A549 (cell line): ENCODE measurements at regions not wholly inside any gene's neighbourhood (a gene's known extent, or its start where the extent isn't known, plus 50 kb on each side); places are given as distances from the start of the nearest gene placed in this dataset.

Source experiments
- ATAC-seq, 2 experiments: fragments of 200-7000 bp in 1 of 2; fragments of >200 bp in 1 of 2; cut with Nextera tagmentation in 1 of 2; cut with Tn5 transposase in 1 of 2; 3 replicates each; pipeline versions ENCODE4 v1.8.0 to v1.9.1; 2018 to 2020; ENCODE audit warnings: mild to moderate bottlenecking in 1 of 2, moderate library complexity in 1 of 2
- CTCF ChIA-PET: fragments of 300-600 bp; sonication (Branson Sonifier 250); formaldehyde crosslinking; extraction: SDS; loops from one replicate; lab custom pipeline; 2021; ENCODE audit warnings: antibody characterized with exemption, inconsistent platforms; lab: Yijun Ruan, JAX
- POLR2A ChIA-PET: fragments of 350-600 bp; formaldehyde crosslinking; extraction: SDS; loops from one replicate; lab custom pipeline; 2021; ENCODE audit warnings: antibody characterized with exemption, inconsistent platforms; lab: Yijun Ruan, JAX
- DNase-seq, 2 experiments: peaks; one replicate each; pipeline versions ENCODE4 v3.0.0 to v3.0.0-alpha.2; 2011 to 2016; ENCODE audit warnings: low read depth in 1 of 2, low spot score in 1 of 2
- FAIRE-seq: peaks from 2 replicates; lab custom pipeline; 2011; peaks lifted over from hg19 to GRCh38; lab: Jason Lieb, UNC
- H3K27ac ChIP-seq, 2 experiments: fragments of >200 bp; sonication (Bioruptor Twin); formaldehyde crosslinking; 3 replicates each; pipeline ENCODE4 v1.5.1; 2016 to 2017
- H3K4me1 ChIP-seq: fragments of >200 bp; sonication (Bioruptor Twin); formaldehyde crosslinking; 3 replicates; pipeline ENCODE4 v1.6.1; 2016
- H3K4me2 ChIP-seq: fragments of >200 bp; sonication (Bioruptor Twin); formaldehyde crosslinking; 3 replicates; pipeline ENCODE4 v1.6.1; 2016
- H3K4me3 ChIP-seq: fragments of >200 bp; sonication (Bioruptor Twin); formaldehyde crosslinking; 3 replicates; pipeline ENCODE4 v1.5.1; 2016
- H3K9me3 ChIP-seq: fragments of >200 bp; sonication (Bioruptor Twin); formaldehyde crosslinking; 3 replicates; pipeline ENCODE4 v1.6.1; 2016
- CBX2 ChIP-seq: fragments of 200-600 bp; sonication (generic); IDR thresholded peaks from 2 replicates; pipeline ENCODE4 v1.6.1; 2016; ENCODE audit warnings: low read depth, mild to moderate bottlenecking, borderline replicate concordance
- CBX8 ChIP-seq: fragments of 200-600 bp; sonication (generic); IDR thresholded peaks from 2 replicates; pipeline ENCODE4 v1.6.1; 2016
- CHD2 ChIP-seq: fragments of 150-350 bp; IDR thresholded peaks from 2 replicates; pipeline ENCODE4 v1.6.1; 2014; ENCODE audit warnings: low read length; ENCODE audit not compliant: partially characterized antibody
- CHD4 ChIP-seq: fragments of 200-600 bp; sonication (generic); IDR thresholded peaks from 2 replicates; pipeline ENCODE4 v1.6.1; 2016; ENCODE audit warnings: antibody characterized with exemption, mild to moderate bottlenecking, borderline replicate concordance
- EHF ChIP-seq: fragments of 250-450 bp; sonication (Bioruptor Pico); IDR thresholded peaks from 2 replicates; pipeline ENCODE4 v1.5.0; 2020; ENCODE audit warnings: mild to moderate bottlenecking
- FOSB ChIP-seq: fragments of 250-450 bp; sonication (Bioruptor Pico); IDR thresholded peaks from 2 replicates; pipeline ENCODE4 v1.5.0; 2020; ENCODE audit warnings: mild to moderate bottlenecking, moderate library complexity
- HOXA7 ChIP-seq: fragments of 250-450 bp; sonication (Bioruptor Pico); IDR thresholded peaks from 2 replicates; pipeline ENCODE4 v1.5.0; 2020; ENCODE audit warnings: mild to moderate bottlenecking, moderate library complexity
- JUN ChIP-seq, 2 experiments: fragments of >200 bp; sonication (Bioruptor Twin); formaldehyde crosslinking; IDR thresholded peaks; 2 replicates in 1 of 2; 3 replicates in 1 of 2; pipeline ENCODE4 v1.6.1; 2016 to 2017
- MAFK ChIP-seq: fragments of 450-650 bp; IDR thresholded peaks from 2 replicates; pipeline ENCODE4 v1.6.1; 2014; ENCODE audit not compliant: partially characterized antibody
- MAZ ChIP-seq: fragments of 150-350 bp; IDR thresholded peaks from 2 replicates; pipeline ENCODE4 v1.6.1; 2014; ENCODE audit warnings: antibody characterized with exemption, low read depth, low read length, borderline replicate concordance
- MYC ChIP-seq: IDR thresholded peaks from 2 replicates; pipeline ENCODE4 v1.6.1; 2012; ENCODE audit warnings: mild to moderate bottlenecking, inconsistent platforms, low read length, improper control_type of control experiment, borderline replicate concordance
- NFE2L2 ChIP-seq: fragments of 150-350 bp; conservative IDR thresholded peaks from 2 replicates; pipeline ENCODE4 v1.6.1; 2014; ENCODE audit warnings: low read length
- NPAS2 ChIP-seq: fragments of 250-450 bp; sonication (Bioruptor Pico); IDR thresholded peaks from 2 replicates; pipeline ENCODE4 v1.8.0; 2022; ENCODE audit warnings: mild to moderate bottlenecking, moderate library complexity, borderline replicate concordance
- NR3C1 ChIP-seq: fragments of >200 bp; sonication (Bioruptor Twin); formaldehyde crosslinking; IDR thresholded peaks from 3 replicates; pipeline ENCODE4 v1.6.1; 2017
- POLR2A ChIP-seq: IDR thresholded peaks from 2 replicates; pipeline ENCODE4 v1.6.1; 2012; ENCODE audit warnings: mild to moderate bottlenecking, low read length
- RARB ChIP-seq: fragments of 250-450 bp; sonication (Bioruptor Pico); IDR thresholded peaks from 2 replicates; pipeline ENCODE4 v1.8.0; 2021; ENCODE audit warnings: mild to moderate bottlenecking, moderate library complexity
- SMC3 ChIP-seq: fragments of >200 bp; sonication (Bioruptor Twin); formaldehyde crosslinking; IDR thresholded peaks from 3 replicates; pipeline ENCODE4 v1.6.1; 2018; ENCODE audit warnings: inconsistent platforms
- TFCP2L1 ChIP-seq: fragments of 250-450 bp; sonication (Bioruptor Pico); IDR thresholded peaks from 2 replicates; pipeline ENCODE4 v1.5.0; 2021; ENCODE audit warnings: mild to moderate bottlenecking
- ZNF302 ChIP-seq: fragments of 250-450 bp; sonication (Bioruptor Pico); IDR thresholded peaks from 2 replicates; pipeline ENCODE4 v1.9.0; 2021; ENCODE audit warnings: inconsistent platforms, mild to moderate bottlenecking, moderate library complexity
- ZSCAN20 ChIP-seq: fragments of 250-450 bp; sonication (Bioruptor Pico); IDR thresholded peaks from 2 replicates; pipeline ENCODE4 v1.8.0; 2022; ENCODE audit warnings: mild to moderate bottlenecking, moderate library complexity
- WGBS: methylation state at CpG from one replicate; pipeline ENCODE4 v1.1.6; 2017; ENCODE audit errors: missing lambda C conversion rate; 5-methylcytosine and 5-hydroxymethylcytosine counted together
- TF ChIP-seq, protein P1 (sequence below): fragments of 150-350 bp; IDR thresholded peaks from 2 replicates; pipeline ENCODE4 v1.6.1; 2014; ENCODE audit warnings: low read depth, mild to moderate bottlenecking, low read length
- TF ChIP-seq, protein P2 (sequence below): fragments of 250-450 bp; sonication (Bioruptor Pico); IDR thresholded peaks from 2 replicates; pipeline ENCODE4 v1.5.0; 2020; ENCODE audit warnings: low read depth, mild to moderate bottlenecking, moderate library complexity
- TF ChIP-seq, protein P3 (sequence below): fragments of >200 bp; sonication (Bioruptor Twin); formaldehyde crosslinking; IDR thresholded peaks from 2 replicates; pipeline ENCODE4 v1.6.1; 2016
- TF ChIP-seq, protein P4 (sequence below): fragments of 200-600 bp; sonication (generic); IDR thresholded peaks from 2 replicates; pipeline ENCODE4 v1.6.1; 2016; ENCODE audit warnings: antibody characterized with exemption, mild to moderate bottlenecking, moderate library complexity
- TF ChIP-seq, protein P5 (sequence below): fragments of 450-650 bp; IDR thresholded peaks from 2 replicates; pipeline ENCODE4 v1.6.1; 2014; ENCODE audit warnings: antibody characterized with exemption

DNA sequence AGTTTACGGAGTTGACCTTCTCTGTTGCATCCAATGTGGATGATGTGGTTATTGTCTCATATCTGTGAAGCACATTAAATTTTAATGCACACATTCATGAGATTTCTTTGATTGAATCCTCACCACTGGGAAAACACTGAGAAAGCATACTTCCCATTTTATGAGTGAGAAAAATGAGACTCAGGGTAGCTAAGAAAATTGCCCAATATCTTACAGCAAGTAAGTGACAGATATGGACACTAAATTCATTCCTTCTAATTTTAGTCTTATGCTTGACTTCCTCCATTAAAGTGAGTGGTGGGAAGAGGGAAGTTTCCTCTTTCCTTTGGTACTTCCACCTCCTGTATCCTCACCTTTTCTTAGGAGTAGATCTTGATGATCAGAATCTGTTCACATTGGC lies 504.8 kb upstream of the BOD1L1 start:
- CTCF ChIA-PET = no interaction called here
- Histone ChIP-seq H3K9me3 (no peaks in the 10 kb centered on the region), H3K27ac (no peak overlapping the region), H3K4me2 (no peak overlapping the region), H3K4me3 (no peak overlapping the region), H3K4me1 (no peaks in the 10 kb centered on the region)
- FAIRE-seq (no peak), DNase-seq (no peak), ATAC-seq (no peak)
- TF ChIP-seq ZSCAN20 (CRISPR knock-in tag) (no peak), MAFK (no peak), JUN (IDR thresholded peaks at IDR 0.05) (no peak), RARB (CRISPR knock-in tag) (no peak), TFCP2L1 (no peak), NR3C1 (no peak), POLR2A (no peak), CHD2 (no peak)
- WGBS = 100% methylated on average over 1 of the region's 1 CpG
- POLR2A ChIA-PET = no interaction called here

DNA sequence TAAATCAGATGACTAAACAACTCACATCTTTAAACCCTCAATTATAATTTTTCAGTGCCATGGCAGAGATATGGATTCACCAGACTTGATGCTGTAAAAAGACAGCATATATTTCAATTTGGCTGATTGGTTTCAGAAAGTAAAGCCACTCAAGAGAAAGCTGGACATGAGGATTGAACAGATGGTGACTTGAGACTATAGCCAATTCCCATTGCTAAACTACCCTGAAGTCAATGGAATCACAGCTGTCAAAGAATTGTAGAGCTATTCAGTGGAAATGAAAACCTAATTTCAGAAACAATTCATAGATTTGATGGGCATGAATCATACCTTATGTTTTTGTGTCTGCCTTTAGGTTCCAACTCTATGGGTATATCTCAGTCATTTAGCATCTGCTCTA lies 510.6 kb upstream of the BOD1L1 start:
- Histone ChIP-seq H3K4me3 (no peak overlapping the region), H3K9me3 (no peaks in the 10 kb centered on the region), H3K4me2 (no peak overlapping the region), H3K27ac (no peak overlapping the region), H3K4me1 (no peaks in the 10 kb centered on the region)
- ATAC-seq (no peak), DNase-seq (no peak), FAIRE-seq (no peak)
- ChIA-PET POLR2A (no interaction called here), CTCF (interaction anchor here (1.1 kb wide), 1 partner anchor 20 kb away, joined by 3 read pairs; no protein-coding TSS in a partner anchor)
- TF ChIP-seq NPAS2 (no peak), NFE2L2 (no peak), CBX2 (no peak), POLR2A (no peak), JUN (IDR thresholded peaks at IDR 0.05) (no peak), MAZ (no peak), SMC3 (no peak), HOXA7 (CRISPR knock-in tag) (no peak), EHF (CRISPR knock-in tag) (no peak), NR3C1 (no peak), MYC (no peak), FOSB (CRISPR knock-in tag) (no peak), CHD4 (no peak), ZNF302 (CRISPR knock-in tag) (no peak), CBX8 (no peak)
- TF ChIP-seq, protein P1, sequence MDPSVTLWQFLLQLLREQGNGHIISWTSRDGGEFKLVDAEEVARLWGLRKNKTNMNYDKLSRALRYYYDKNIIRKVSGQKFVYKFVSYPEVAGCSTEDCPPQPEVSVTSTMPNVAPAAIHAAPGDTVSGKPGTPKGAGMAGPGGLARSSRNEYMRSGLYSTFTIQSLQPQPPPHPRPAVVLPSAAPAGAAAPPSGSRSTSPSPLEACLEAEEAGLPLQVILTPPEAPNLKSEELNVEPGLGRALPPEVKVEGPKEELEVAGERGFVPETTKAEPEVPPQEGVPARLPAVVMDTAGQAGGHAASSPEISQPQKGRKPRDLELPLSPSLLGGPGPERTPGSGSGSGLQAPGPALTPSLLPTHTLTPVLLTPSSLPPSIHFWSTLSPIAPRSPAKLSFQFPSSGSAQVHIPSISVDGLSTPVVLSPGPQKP = no peak
- TF ChIP-seq, protein P2, sequence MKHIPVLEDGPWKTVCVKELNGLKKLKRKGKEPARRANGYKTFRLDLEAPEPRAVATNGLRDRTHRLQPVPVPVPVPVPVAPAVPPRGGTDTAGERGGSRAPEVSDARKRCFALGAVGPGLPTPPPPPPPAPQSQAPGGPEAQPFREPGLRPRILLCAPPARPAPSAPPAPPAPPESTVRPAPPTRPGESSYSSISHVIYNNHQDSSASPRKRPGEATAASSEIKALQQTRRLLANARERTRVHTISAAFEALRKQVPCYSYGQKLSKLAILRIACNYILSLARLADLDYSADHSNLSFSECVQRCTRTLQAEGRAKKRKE (CRISPR knock-in tag) = no peak
- TF ChIP-seq, protein P3, sequence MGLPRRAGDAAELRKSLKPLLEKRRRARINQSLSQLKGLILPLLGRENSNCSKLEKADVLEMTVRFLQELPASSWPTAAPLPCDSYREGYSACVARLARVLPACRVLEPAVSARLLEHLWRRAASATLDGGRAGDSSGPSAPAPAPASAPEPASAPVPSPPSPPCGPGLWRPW = no peak
- TF ChIP-seq, protein P4, sequence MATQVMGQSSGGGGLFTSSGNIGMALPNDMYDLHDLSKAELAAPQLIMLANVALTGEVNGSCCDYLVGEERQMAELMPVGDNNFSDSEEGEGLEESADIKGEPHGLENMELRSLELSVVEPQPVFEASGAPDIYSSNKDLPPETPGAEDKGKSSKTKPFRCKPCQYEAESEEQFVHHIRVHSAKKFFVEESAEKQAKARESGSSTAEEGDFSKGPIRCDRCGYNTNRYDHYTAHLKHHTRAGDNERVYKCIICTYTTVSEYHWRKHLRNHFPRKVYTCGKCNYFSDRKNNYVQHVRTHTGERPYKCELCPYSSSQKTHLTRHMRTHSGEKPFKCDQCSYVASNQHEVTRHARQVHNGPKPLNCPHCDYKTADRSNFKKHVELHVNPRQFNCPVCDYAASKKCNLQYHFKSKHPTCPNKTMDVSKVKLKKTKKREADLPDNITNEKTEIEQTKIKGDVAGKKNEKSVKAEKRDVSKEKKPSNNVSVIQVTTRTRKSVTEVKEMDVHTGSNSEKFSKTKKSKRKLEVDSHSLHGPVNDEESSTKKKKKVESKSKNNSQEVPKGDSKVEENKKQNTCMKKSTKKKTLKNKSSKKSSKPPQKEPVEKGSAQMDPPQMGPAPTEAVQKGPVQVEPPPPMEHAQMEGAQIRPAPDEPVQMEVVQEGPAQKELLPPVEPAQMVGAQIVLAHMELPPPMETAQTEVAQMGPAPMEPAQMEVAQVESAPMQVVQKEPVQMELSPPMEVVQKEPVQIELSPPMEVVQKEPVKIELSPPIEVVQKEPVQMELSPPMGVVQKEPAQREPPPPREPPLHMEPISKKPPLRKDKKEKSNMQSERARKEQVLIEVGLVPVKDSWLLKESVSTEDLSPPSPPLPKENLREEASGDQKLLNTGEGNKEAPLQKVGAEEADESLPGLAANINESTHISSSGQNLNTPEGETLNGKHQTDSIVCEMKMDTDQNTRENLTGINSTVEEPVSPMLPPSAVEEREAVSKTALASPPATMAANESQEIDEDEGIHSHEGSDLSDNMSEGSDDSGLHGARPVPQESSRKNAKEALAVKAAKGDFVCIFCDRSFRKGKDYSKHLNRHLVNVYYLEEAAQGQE = no peak
- TF ChIP-seq, protein P5, sequence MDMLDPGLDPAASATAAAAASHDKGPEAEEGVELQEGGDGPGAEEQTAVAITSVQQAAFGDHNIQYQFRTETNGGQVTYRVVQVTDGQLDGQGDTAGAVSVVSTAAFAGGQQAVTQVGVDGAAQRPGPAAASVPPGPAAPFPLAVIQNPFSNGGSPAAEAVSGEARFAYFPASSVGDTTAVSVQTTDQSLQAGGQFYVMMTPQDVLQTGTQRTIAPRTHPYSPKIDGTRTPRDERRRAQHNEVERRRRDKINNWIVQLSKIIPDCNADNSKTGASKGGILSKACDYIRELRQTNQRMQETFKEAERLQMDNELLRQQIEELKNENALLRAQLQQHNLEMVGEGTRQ = no peak
